ENCODE measurements at regions not wholly inside any gene's neighbourhood (a gene's known extent, or its start where the extent isn't known, plus 50 kb on each side); places are given as distances from the start of the nearest gene placed in this dataset.

DNA sequence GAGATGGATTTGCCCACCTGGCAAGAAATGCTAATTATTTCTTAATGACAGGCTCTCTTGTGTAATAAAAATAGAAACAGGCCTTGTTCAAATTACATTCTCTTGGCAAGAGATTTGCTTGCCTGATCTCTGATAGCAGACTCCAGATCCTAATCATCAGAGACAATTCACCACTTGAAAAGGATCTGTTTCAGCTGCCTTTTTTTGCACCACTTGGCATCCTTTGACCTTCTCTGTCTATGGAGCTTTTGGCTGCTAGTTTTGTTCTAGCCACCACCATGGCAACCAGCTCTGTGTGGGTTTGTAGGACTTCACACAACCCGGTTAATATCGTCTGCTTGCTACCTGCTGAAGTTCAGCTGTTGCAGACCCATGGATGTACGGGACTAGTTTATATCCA lies 241.1 kb upstream of the TLL1 start:
- no peaks in the 10 kb centered on the region for H3K4me1 ChIP-seq (ENCODE audit: insufficient read depth, low read length)
- no peak overlapping the region for H3K56ac ChIP-seq (ENCODE audit: insufficient read length, low read depth, low read length)
- no peak for DNase-seq
- peaks cover 0 to 5% (median 0%) of the 10 kb centered on the region in 3 experiments; a peak in 3 of 7 replicates for H3K36me3 Mint-ChIP-seq (ENCODE audit: insufficient read depth in 1 of 3, low read depth in 3 of 3)
- no peak overlapping the region for H4K5ac ChIP-seq (ENCODE audit: insufficient read length, low read depth, low read length)
- H3K27me3 Mint-ChIP-seq (ENCODE audit: low read depth) = no peaks in the 10 kb centered on the region
- no peak overlapping the region for H2AFZ ChIP-seq (ENCODE audit: low read length)
- H2BK20ac ChIP-seq (ENCODE audit: low read depth, low read length, poor library complexity, severe bottlenecking) = no peak overlapping the region
- H3K4me3 Mint-ChIP-seq = no peak overlapping the region
- peaks cover 2 to 10% of the 10 kb centered on the region in 2 experiments; a peak in 3 of 4 replicates for H3K4me1 Mint-ChIP-seq
- H3K27me3 ChIP-seq (ENCODE audit: insufficient read depth, low read length) = no peaks in the 10 kb centered on the region
- no peak overlapping the region for H4K91ac ChIP-seq (ENCODE audit: insufficient read length, low read depth, low read length)
- TF ChIP-seq, protein P1, sequence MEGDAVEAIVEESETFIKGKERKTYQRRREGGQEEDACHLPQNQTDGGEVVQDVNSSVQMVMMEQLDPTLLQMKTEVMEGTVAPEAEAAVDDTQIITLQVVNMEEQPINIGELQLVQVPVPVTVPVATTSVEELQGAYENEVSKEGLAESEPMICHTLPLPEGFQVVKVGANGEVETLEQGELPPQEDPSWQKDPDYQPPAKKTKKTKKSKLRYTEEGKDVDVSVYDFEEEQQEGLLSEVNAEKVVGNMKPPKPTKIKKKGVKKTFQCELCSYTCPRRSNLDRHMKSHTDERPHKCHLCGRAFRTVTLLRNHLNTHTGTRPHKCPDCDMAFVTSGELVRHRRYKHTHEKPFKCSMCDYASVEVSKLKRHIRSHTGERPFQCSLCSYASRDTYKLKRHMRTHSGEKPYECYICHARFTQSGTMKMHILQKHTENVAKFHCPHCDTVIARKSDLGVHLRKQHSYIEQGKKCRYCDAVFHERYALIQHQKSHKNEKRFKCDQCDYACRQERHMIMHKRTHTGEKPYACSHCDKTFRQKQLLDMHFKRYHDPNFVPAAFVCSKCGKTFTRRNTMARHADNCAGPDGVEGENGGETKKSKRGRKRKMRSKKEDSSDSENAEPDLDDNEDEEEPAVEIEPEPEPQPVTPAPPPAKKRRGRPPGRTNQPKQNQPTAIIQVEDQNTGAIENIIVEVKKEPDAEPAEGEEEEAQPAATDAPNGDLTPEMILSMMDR (conservative IDR thresholded peaks at IDR 0.05) = no peak
- no peak overlapping the region for H3K9ac ChIP-seq (ENCODE audit: extremely low read depth, insufficient read length, low read length)
- H3K14ac ChIP-seq (ENCODE audit: insufficient read depth, low read length) = no peak overlapping the region
- H2BK15ac ChIP-seq (ENCODE audit: low read depth, low read length) = no peak overlapping the region
- no peak overlapping the region for H2AK5ac ChIP-seq (ENCODE audit: insufficient read length, low read length)
- WGBS (ENCODE audit: extremely low coverage, insufficient read length, low lambda C conversion rate) = no CpG with 5 or more reads among the region's 3 CpGs
- H3K27ac Mint-ChIP-seq = no peak overlapping the region
- H3K9me3 Mint-ChIP-seq = peaks cover 0 to 4% of the 10 kb centered on the region in 2 experiments; a peak in 4 of 5 replicates
- no peak overlapping the region for H3K4ac ChIP-seq (ENCODE audit: low read depth, low read length)
- no peaks in the 10 kb centered on the region for H3K9me3 ChIP-seq (ENCODE audit: control insufficient read depth, low read depth, low read length)
- no peak overlapping the region for H3T11ph ChIP-seq (ENCODE audit: low read length)
- no peaks in the 10 kb centered on the region for H3K79me2 ChIP-seq (ENCODE audit: insufficient read depth, low read length)
- no peak overlapping the region for H3K4me2 ChIP-seq (ENCODE audit: insufficient read depth, insufficient read length, low read length)
- no peak overlapping the region for H3K18ac ChIP-seq (ENCODE audit: insufficient read length, low read depth, low read length)
- H2BK120ac ChIP-seq (ENCODE audit: low read depth, low read length, poor library complexity, severe bottlenecking) = no peak overlapping the region
- no peaks in the 10 kb centered on the region for H3K79me1 ChIP-seq (ENCODE audit: insufficient read depth, low read depth, low read length, poor library complexity, severe bottlenecking)
- no peak overlapping the region for H2BK12ac ChIP-seq (ENCODE audit: insufficient read length, low read depth, low read length)
- no peaks in the 10 kb centered on the region for H3K23me2 ChIP-seq (ENCODE audit: insufficient read length, low read depth, low read length, poor library complexity, severe bottlenecking)
- H2BK5ac ChIP-seq (ENCODE audit: insufficient read length, low read length) = no peak overlapping the region
- H4K8ac ChIP-seq (replicated peaks; ENCODE audit: insufficient read length, low read depth, low read length) = no peak overlapping the region
- no peak overlapping the region for H3K27ac ChIP-seq (ENCODE audit: insufficient read length, low read depth, low read length)
- H4K20me1 ChIP-seq (ENCODE audit: control insufficient read depth, insufficient read depth, insufficient read length) = no peaks in the 10 kb centered on the region
- H3K23ac ChIP-seq (ENCODE audit: insufficient read length, low read depth, low read length) = no peak overlapping the region

Measured in H9 (cell line).